HepG2 (cell line): ENCODE measurements at regions not wholly inside any gene's neighbourhood (a gene's known extent, or its start where the extent isn't known, plus 50 kb on each side); places are given as distances from the start of the nearest gene placed in this dataset.
A peak's percentile ranks its signal among the peaks of the same experiment; 100 is the strongest.

Experiments
- ATF2 ChIP-seq: sonication (generic); formaldehyde crosslinking; IDR thresholded peaks from 2 replicates; pipeline ENCODE4 v1.4.0; 2020; ENCODE audit warnings: missing genetic modification reagents
- CEBPG ChIP-seq: IDR thresholded peaks from 2 replicates; pipeline ENCODE4 v1.6.1; 2016
- ELF3 ChIP-seq: IDR thresholded peaks from 2 replicates; pipeline ENCODE4 v1.6.1; 2016; ENCODE audit warnings: missing genetic modification reagents, missing compliant biosample characterization
- NFKBIZ ChIP-seq: IDR thresholded peaks from 2 replicates; pipeline ENCODE4 v1.6.1; 2018; ENCODE audit warnings: missing genetic modification reagents, missing compliant biosample characterization
- NPAS2 ChIP-seq: sonication (generic); formaldehyde crosslinking; IDR thresholded peaks from 2 replicates; pipeline ENCODE4 v1.8.0; 2022; ENCODE audit warnings: mild to moderate bottlenecking, missing genetic modification reagents, borderline replicate concordance
- POLR2AphosphoS5 ChIP-seq: IDR thresholded peaks from 2 replicates; pipeline ENCODE4 v1.6.1; 2012; ENCODE audit warnings: low read depth, low read length
- ZNF609 ChIP-seq: sonication (generic); formaldehyde crosslinking; IDR thresholded peaks from 2 replicates; pipeline ENCODE4 v1.4.0; 2020; ENCODE audit warnings: mild to moderate bottlenecking, missing genetic modification reagents, borderline replicate concordance
- ZSCAN21 ChIP-seq: sonication (generic); formaldehyde crosslinking; IDR thresholded peaks from 2 replicates; pipeline ENCODE4 v1.8.0; 2022; ENCODE audit warnings: mild to moderate bottlenecking, missing genetic modification reagents, moderate library complexity, borderline replicate concordance
- ZSCAN29 ChIP-seq: sonication (generic); formaldehyde crosslinking; conservative IDR thresholded peaks from 2 replicates; pipeline ENCODE4 v1.4.0; 2020; ENCODE audit warnings: mild to moderate bottlenecking, missing genetic modification reagents
- TF ChIP-seq, protein P1 (sequence below): IDR thresholded peaks from 2 replicates; pipeline ENCODE4 v1.6.1; 2016
- TF ChIP-seq, protein P2 (sequence below): sonication (generic); formaldehyde crosslinking; conservative IDR thresholded peaks from 2 replicates; pipeline ENCODE4 v1.4.0; 2020; ENCODE audit warnings: missing genetic modification reagents

DNA sequence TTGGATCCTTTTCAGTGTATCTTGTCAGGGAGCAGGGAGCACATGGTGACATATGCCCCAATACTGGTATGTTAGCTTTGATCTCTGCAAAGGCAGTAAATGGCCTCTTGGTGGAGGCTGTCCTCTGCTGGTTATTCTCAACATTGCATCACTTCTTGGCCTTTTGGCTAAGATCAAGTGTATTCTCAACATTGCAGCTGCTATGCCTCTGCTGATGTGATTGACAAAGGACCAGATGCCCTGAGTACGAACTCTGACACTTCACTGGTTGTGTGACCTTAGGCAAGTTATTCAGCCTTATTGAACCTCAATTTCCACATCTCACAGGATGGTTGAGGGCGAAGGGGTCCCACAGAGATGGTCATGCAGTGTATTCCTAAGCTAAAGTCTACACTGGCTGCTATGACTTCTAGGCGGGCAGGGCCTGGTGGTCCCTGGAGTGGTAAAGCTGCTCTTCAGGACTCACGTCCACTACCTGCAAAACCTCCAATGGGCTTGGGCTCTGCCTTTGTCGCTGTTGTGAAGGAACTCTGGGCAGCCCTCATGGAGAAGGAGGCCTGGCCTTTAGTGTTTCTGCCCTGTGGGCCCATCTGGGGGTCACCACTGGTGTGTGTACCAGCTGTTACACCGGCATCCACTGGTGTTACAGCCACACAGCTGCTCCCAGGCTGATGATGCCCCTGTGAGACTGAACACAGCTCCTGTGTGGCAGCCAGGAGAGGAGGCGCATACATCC, 64.8 kb downstream of the DNTTIP2 start (continued):
- TF ChIP-seq ATF2 (CRISPR knock-in tag) = peak; percentile 67
- no peak for TF ChIP-seq ZSCAN29 (CRISPR knock-in tag)
- TF ChIP-seq NPAS2 (CRISPR knock-in tag) = no peak
- TF ChIP-seq, protein P1, sequence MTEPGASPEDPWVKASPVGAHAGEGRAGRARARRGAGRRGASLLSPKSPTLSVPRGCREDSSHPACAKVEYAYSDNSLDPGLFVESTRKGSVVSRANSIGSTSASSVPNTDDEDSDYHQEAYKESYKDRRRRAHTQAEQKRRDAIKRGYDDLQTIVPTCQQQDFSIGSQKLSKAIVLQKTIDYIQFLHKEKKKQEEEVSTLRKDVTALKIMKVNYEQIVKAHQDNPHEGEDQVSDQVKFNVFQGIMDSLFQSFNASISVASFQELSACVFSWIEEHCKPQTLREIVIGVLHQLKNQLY (CRISPR knock-in tag) = no peak
- peak; percentile 64; the same call in 1 of the 2 replicates for TF ChIP-seq ELF3 (CRISPR knock-in tag)
- peak; percentile 97 for TF ChIP-seq CEBPG (CRISPR knock-in tag)
- no peak for TF ChIP-seq ZNF609 (CRISPR knock-in tag)
- TF ChIP-seq NFKBIZ (CRISPR knock-in tag) = 0 out of 2 replicates have a peak, but pooled peaks have one; percentile 57
- TF ChIP-seq, protein P2, sequence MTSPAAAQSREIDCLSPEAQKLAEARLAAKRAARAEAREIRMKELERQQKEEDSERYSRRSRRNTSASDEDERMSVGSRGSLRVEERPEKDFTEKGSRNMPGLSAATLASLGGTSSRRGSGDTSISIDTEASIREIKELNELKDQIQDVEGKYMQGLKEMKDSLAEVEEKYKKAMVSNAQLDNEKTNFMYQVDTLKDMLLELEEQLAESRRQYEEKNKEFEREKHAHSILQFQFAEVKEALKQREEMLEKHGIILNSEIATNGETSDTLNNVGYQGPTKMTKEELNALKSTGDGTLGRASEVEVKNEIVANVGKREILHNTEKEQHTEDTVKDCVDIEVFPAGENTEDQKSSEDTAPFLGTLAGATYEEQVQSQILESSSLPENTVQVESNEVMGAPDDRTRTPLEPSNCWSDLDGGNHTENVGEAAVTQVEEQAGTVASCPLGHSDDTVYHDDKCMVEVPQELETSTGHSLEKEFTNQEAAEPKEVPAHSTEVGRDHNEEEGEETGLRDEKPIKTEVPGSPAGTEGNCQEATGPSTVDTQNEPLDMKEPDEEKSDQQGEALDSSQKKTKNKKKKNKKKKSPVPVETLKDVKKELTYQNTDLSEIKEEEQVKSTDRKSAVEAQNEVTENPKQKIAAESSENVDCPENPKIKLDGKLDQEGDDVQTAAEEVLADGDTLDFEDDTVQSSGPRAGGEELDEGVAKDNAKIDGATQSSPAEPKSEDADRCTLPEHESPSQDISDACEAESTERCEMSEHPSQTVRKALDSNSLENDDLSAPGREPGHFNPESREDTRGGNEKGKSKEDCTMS = no peak
- no peak for TF ChIP-seq POLR2AphosphoS5
- no peak for TF ChIP-seq ZSCAN21 (CRISPR knock-in tag)
